NCI-H2227 (cell line): ENCODE measurements at regions not wholly inside any gene's neighbourhood (a gene's known extent, or its start where the extent isn't known, plus 50 kb on each side); places are given as distances from the start of the nearest gene placed in this dataset.

ENCODE experiments used
- DNase-seq: peaks from one replicate; lab custom pipeline; 2025; ENCODE audit not compliant: unreplicated experiment; lab: John Stamatoyannopoulos, UW

DNA sequence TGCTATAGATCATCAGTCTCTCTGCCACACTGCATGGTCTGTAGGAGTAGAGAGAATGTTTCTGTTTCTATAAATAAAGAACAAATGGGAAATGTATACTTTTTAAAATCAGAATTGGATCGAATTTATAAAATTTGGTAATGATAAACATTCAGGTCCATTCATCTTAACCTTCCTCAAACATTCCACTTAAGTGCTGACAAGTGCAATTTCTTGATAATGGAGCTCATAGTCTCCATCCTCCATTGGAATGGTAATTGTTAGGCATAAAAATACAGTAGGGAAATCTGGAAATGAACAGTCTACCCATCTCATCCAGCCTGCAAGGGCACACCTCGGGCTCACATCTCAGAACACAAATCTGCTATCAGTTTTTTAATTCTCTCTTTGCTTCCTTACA, 122.6 kb upstream of the PACRGL start:
- no peak for DNase-seq

DNA sequence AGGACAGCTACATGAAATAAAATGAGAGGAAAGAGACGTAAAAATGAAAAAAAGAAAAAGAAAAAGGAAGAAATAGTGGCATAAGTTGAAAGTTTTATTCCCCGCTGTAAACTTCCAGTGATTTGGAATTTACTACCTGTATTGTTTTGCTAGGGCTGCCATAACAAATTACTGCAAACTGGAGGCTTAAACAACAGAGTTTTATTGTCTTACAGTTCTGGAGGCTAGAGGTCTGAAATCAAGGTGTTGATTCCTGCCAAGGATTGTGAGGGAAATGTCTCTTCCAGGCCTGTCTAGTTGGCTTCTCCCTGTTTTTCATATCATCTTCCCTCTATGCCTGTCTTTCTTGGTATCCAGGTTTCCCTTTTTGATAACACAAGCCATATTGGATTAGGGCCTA, 119.4 kb upstream of the PACRGL start:
- DNase-seq: no peak

DNA sequence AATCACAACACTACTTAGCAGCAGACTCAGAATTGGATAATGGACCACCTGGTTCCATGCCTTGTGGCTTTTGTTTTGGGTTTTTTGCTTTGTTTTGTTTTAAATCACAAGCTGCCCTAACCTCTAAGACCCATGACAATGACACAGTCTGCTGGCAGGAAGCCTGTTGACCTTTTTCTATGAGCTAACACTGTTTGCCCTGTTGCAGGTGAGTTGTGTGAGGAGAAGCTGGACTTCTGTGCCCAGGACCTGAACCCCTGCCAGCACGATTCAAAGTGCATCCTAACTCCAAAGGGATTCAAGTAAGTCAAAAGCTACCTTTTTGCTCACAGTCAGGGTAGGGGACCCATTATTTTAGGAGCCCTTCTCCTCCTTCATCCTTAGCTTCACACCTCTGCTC, 110.8 kb upstream of the PACRGL start:
- DNase-seq: no peak

DNA sequence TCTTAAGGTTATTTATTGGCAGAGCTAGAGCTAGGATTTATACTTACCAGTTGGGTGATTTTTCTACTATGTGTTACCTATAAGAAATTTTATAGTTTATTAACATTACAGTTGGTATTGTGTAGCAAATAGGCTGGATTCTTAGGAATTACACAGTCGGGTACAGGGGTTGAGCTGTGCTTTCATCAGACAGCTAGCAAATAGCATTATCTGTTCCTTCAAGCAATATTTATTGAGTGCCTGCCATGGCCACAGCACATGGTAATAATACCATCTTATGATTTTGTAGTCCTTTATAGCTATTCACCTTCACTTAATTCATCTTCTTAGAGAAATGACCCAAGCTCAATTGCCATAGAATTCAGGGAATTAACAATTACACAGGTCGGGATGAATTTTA, 109.4 kb upstream of the PACRGL start:
- no peak for DNase-seq

DNA sequence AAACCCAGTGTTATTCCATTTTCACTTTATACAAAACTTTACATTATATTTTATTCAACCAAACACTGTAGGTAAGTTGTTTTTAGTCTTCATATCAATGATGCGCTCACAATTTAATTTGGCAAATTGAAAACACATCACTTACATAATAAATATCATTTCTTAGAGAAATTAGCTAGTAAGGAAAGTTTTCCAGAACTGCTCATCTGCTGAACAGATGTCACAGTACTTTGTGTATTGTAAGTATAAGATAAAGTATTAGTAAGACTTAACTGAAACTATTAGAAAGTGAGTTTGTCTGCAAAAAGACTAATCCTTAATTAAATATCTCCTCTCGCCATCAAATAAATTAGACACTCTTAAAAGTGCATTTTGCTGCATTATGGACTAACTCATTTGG, 108.7 kb upstream of the PACRGL start:
- no peak for DNase-seq

DNA sequence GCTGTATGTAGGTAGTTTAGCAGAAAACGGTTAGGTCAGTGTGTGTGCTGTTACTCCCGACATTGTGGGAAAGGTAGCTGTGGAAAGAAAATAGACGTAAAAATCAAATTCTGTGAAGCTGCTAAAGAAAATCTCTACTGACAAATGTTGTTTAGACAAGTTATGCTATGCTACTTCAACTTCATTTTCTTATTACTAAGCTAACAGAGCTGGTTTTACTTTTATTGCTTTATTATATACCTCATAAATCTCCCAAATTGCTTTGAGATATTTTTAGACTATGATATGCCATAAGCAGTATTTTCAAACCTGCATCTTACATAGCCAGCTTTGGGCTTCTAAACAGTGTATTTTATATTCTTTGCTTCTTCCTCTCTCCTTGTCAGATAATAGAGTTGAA, 108.2 kb upstream of the PACRGL start:
- DNase-seq: no peak

DNA sequence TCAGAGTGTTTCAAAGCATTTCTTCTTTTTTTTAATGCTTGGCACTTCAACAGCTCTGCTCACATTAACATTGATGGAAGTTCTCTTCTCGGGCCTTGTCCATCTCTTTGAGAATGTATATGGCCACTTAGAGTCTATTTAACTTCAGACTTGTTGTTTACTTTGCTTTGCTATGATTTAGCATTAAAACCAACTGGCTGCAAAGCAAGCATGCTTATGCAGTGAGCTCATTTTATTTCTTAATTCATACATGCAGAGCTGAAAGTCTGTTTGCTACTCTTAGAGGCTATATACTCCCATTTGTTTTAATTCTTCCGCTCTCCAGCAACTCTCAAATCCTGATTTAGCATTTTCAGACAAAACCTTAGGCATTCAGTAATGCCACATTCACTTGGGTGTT, 107.6 kb upstream of the PACRGL start:
- no peak for DNase-seq

DNA sequence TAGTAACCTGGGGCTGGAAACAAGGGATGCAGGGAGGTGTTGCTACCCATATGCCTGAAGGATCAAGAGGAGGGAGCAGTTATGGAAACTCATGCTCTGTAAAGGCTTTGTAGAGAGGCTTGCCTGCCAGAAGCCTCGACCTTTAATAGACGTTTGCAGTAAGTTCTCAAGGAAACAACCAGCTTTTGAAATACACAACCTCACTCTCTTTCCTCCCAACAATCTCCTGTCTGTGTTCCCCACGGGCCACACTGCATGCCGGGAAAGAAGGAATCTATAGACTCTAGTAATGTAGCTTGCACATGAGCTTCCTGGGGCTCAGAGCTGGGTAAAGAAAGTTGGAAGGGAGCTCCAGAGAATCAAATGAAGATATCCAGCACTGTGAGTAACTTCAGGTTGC, 101.6 kb upstream of the PACRGL start:
- no peak for DNase-seq

DNA sequence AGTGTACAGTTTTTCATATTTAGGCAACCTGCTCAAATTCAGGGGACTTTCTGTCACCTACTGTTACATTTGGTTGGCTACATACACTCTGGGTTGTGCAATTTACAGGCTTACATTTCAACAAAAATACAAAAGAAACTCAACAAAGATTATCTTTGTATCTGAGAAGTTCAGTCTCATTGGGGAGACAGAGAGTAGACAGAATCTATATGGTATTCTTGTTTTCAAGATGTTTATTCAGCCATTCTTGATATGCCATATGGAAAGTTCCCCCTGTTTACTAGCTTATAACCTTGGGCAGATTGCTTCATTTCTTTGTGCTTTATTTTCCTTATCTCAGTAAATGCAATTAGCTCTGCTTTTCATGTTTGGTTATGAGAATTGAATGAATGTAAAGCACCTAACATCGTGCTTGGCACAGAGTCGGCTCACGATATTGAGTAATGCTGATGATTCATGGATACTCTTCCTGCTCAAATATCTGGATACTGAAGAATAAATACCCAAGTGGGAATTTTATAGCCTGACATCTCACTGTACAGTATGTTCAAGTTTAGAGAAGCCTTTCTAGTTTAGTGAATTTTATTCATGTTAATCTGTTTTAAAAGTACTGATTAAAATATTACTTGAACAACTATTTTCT, 96.5 kb upstream of the PACRGL start:
- no peak for DNase-seq

DNA sequence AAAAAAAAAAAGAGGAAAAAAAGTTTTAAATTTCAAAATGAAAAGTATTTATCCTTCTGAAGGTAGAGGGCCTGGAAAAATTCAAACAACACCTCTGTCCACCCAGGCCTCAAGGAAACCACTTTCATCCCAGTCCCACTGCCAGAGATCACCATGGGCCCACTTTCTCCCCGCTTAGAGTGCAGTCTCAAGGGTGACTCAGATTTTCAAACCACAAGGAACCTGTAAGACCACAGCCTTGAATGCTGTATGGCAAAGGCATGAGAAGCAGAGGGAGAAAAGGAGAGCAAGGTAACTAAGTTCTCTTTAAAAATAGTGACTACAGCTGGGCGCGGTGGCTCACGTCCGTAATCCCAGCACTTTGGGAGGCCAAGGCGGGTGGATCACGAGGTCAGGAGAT, 87.9 kb upstream of the PACRGL start:
- DNase-seq: no peak

DNA sequence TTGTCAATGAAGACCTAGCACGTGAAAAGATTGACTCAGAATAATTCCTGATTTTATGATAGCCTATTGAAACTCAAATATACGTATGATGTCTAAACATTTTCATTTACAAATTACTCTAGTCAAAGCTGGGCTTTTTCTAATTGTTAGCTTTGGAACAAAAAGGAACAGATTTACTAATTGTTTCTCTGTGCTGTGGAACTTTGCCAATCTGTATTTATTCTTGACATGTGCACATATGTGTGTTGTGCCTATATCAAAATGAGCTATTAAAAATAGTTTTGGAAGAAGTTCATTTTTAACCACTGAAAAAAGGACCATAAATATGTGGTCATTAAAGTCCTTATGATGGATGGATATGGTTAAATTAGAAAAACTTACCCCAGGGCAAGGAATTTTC, 85.4 kb upstream of the PACRGL start:
- DNase-seq: no peak

DNA sequence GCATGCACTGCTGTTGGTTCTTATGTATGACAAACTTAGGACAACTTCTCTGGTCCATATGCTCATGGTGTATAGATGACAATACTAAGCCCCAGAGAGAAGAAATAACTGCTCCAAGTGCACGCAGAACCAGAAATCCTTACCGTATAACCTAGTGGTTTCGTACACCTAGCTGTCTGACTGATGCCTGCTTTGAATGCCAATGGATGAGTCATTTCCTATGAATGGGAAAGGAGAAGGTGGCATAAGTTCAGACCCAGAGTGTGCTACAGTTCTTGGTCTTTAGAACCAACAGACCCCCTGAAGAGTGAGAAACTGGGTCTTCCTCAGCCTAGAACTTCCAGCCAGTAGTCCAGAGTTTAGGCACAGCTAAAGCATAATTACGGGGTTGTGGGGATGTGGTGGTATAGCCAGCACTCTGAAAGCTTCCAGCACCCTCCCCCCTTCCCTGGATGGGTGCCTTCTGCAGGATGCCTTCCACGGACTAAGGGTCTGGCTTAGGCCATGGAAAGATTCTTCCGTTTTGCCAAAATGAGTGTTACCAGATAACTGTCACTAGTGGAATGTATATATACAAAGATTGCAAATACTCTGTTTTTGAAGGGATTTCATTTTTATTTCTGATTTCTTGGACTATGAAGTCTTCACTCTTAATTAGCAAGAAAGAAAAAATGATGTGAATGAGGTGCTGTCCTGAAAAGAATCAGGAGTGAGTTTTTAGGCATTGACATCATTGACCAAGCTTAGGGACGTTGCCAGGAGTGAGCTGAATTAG, 84.6 kb upstream of the PACRGL start:
- no peak for DNase-seq

DNA sequence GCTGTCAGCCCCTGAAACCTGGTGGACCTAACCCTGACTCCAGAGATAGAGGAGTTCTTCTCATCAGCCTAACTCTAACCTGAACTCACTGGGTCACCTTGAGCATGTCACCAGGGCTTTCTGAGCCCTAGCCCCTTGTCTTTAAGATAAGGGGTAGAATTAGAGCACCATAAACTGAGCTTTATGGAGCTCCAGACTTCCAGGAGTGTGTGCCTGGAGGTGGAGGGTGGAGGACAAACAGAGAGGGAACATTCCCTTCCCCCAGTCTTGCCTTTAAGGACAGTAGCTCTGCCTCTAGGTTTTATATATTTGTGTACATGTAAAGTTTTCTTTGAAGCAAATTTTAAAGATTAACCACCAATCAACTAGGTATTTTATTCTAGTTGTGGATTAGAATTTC, 83.9 kb upstream of the PACRGL start:
- DNase-seq: no peak

DNA sequence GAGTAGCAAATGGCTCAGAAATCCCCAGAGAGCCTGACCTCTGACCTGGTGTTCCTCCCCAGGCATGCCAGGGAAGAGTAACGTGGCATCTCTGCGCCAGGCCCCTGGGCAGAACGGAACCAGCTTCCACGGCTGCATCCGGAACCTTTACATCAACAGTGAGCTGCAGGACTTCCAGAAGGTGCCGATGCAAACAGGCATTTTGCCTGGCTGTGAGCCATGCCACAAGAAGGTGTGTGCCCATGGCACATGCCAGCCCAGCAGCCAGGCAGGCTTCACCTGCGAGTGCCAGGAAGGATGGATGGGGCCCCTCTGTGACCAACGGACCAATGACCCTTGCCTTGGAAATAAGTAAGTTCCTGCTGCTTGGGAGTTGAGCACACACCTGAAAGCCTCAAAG, 83.4 kb upstream of the PACRGL start:
- DNase-seq: no peak

DNA sequence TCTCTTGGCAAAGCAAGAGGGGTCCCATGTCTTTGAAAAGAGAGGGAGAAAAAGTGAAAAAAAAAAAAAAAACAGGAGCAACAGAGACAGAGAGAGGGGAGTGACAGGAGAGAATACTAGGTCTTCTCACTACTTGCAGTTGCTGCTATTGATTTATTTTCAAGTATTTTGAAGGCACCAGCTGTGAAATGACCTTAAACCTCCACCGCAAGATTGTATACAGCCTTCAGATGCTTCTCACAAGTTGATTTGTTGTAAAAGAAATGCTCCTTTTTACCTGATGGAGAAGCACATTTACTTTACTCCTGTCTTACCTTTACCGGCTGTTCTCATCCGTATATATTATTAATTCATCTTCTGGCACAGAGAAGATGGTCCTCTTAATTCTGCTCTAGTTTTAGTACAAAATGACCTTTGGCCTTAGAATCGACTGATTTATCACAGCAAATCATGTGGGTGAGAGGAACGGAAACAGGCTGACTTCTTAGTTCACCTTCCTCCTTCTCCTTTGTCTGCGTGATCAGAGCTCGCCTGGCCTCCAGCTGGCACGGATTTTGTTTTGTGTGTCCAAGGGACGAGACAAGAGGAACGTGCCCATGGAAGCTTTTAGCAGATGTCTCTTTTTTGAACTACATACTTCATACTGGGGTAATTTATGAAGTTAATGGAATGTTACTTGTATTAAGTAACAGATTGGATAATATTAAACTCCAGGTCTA, 82.4 kb upstream of the PACRGL start:
- peak; percentile 42 for DNase-seq

DNA sequence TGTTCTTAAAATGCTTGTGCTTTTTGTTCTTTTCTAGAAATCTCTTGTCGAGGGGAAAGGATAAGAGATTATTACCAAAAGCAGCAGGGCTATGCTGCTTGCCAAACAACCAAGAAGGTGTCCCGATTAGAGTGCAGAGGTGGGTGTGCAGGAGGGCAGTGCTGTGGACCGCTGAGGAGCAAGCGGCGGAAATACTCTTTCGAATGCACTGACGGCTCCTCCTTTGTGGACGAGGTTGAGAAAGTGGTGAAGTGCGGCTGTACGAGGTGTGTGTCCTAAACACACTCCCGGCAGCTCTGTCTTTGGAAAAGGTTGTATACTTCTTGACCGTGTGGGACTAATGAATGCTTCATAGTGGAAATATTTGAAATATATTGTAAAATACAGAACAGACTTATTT, 81.5 kb upstream of the PACRGL start:
- no peak for DNase-seq

DNA sequence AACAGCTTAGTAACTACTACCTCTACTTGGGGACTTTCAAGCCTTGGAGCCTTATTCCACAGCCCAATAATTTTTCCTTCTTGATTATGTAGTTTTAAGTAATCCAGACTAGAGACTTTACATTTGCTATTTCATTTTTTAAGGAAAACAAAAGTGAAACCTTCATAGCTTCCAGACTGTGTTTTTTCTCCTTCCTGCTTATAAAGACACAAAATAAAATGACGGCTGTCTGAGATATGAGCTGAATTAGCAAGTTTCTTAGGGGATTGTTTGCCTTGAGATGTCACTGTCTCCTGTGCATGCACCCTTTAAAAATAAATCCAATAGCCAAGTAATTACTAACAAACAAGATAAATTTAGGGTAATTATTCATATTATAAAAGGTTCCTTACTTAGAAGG, 78.8 kb upstream of the PACRGL start:
- no peak for DNase-seq

DNA sequence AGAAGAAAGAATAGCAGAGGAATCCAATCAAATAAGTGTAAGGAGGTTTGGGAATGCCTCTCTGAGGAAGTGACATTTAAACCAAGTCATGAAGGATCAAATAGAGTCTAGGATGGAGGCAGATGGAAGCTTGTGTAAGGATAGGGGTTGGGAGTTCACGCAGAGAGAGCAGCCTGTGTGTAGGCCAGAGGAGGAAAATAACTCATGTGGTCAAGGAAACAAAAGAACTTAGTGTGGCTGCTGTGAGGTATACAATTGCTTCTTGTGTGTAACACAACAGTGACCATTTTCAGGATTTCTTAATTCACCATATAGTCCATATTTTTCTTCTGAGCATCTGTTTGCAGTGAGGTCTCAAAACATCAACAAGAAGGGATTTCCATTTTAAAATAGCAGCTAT, 77.6 kb upstream of the PACRGL start:
- no peak for DNase-seq

DNA sequence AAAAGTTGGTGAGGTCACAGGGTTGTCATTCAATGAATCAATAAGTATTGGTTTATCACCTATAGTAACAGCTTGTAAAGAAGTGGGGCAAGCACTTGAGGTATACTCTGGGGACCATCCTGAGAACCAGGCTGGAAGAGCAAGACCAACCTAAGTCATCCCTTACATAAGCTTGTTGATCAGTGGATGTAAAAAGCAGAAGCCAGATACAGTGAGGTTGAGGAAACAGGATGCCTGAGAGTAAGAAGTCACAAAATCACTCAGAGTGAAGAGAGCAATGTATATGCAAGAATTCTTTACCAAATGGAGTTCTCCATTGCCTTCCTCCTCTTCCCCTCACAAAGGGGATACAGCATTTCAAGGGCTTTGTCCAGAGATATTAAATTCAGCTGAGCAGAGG, 76.3 kb upstream of the PACRGL start:
- DNase-seq: no peak

DNA sequence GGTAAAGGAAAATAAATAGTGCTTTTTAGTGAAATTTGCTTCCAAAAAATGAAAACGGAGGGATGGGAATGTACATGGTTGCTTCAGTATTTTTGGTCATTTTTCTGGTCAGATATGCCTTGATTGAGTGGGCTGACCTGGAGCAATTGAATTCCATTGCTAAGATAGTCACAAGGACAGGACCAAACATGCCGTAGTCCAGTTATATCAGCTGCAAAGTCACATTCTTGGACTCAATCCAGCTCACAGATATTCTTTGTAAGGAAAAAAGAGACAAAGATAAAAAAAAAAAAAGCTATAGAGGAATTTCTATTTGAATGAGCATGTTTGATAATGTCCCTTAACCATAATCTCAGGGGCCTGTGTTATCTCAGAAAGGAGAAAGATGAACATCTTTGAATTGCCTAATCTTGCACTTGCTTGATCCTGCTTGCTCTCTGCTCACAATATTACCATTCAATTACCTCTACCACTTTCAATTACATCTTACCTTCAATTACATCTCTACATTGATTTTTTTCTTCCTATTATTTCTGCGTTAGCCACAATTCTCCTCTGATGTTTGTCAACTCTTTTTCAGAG, 75.4 kb upstream of the PACRGL start:
- DNase-seq: peak; percentile 57

DNA sequence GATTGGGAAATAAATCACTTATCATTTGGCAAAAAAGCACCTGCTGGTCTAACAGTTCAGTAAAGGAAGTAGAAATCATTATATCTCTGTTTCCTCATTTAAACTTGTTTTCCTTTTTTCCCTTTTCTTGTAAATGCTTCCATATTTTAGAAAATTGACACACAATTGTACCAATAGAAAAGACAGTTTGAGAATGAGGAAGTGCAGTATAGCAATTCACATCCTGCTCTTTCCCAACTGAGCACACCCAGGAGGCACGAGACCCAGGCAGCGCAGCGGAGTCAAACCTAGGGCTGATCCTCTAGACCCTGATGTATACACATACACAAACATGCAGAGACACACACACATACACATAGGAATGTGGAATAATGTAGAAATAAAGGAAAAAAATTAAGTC, 74.8 kb upstream of the PACRGL start:
- DNase-seq: peak; percentile 57
